Kidney (tissue), 13 donors: ENCODE measurements at regions not wholly inside any gene's neighbourhood (a gene's known extent, or its start where the extent isn't known, plus 50 kb on each side); places are given as distances from the start of the nearest gene placed in this dataset.

Source experiments
- DNase-seq, 5 donors: peaks; one replicate each; pipeline ENCODE4 v3.0.0-alpha.2; 2013 to 2020
- FAIRE-seq: peaks from 2 replicates; lab custom pipeline; 2012; peaks lifted over from hg19 to GRCh38; lab: Jason Lieb, UNC
- H3K27ac ChIP-seq, 2 donors: one replicate each; pipeline ENCODE4 v1.7.0; 2013; ENCODE audit warnings: low read depth in 2 of 2, low read length in 2 of 2, inconsistent platforms in 1 of 2
- H3K27me3 ChIP-seq: one replicate; pipeline ENCODE4 v1.7.1; 2013; ENCODE audit warnings: low read length, inconsistent platforms; ENCODE audit not compliant: control insufficient read depth, insufficient read depth
- H3K36me3 ChIP-seq, 3 donors: one replicate each; pipeline versions ENCODE4 v1.7.0 to v1.7.1; 2013; ENCODE audit warnings: low read length in 3 of 3, control low read depth in 1 of 3, inconsistent platforms in 1 of 3; ENCODE audit not compliant: insufficient read depth in 3 of 3, control insufficient read depth in 2 of 3
- H3K4me1 ChIP-seq, 3 donors: one replicate each; pipeline versions ENCODE4 v1.7.0 to v1.7.1; 2013; ENCODE audit warnings: low read length in 3 of 3, inconsistent platforms in 1 of 3, low read depth in 1 of 3; ENCODE audit not compliant: control insufficient read depth in 2 of 3, insufficient read depth in 2 of 3
- H3K4me3 ChIP-seq, 3 donors: one replicate each; pipeline versions ENCODE4 v1.7.0 to v1.8.1; 2013; ENCODE audit warnings: low read length in 3 of 3, control low read depth in 1 of 3, inconsistent platforms in 1 of 3
- H3K9ac ChIP-seq, 3 donors: one replicate each; pipeline versions ENCODE4 v1.7.0 to v1.7.1; 2013; ENCODE audit warnings: low read length in 3 of 3, control low read depth in 1 of 3, inconsistent platforms in 1 of 3
- H3K9me3 ChIP-seq, 3 donors: one replicate each; pipeline versions ENCODE4 v1.7.0 to v1.7.1; 2013; ENCODE audit warnings: low read length in 3 of 3, control low read depth in 1 of 3, inconsistent platforms in 1 of 3; ENCODE audit not compliant: control insufficient read depth in 2 of 3, insufficient read depth in 1 of 3
- intact Hi-C: fragments of 100-400 bp; cut with DNase I; formaldehyde crosslinking; loops from one replicate; pipeline ENCODE4 v1.11.1; 2022
- TF ChIP-seq, protein P1 (sequence below): IDR thresholded peaks from 3 replicates; pipeline ENCODE4 v1.5.1; 2012; ENCODE audit warnings: mild to moderate bottlenecking, moderate library complexity, borderline replicate concordance; ENCODE audit not compliant: insufficient read depth; ENCODE audit errors: extremely low read depth
- donor health status: control.
- donor health status: control.
- donor health status: control.
- donor health status: control.
- donor health status: control.
- donor health status: DM: yes; HTN: yes; CAD: no.
- donor health status: Normal renal cell carcinoma (clear cell type).

DNA sequence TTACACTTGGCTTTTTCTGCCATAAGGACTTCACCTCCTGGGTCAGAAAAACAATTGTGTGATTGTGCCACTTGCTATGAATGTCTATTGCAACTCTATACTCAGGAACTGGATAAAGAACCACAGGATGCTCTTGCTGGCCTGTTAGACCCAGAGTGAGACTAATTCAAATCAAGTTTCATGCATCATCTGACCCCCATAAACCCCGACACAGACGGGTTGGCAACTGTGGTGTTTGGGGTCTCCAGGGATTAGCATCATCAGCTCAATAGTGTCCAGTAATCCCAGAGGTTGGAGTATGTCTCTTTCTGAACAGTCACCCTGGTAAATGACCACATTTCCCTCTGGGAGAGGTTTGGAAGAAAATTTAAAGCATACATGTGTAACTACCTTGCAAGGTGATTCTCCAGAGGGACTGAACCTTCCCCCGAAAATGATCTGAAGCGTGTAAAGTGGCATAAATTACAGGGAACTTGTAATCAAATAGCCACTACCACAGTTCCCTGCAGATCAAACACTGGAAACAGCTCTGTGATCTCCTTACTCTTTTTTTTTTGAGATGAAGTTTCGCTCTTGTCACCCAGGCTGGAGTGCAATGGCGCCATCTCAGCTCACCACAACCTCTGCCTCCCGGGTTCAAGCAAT is 1097.6 kb downstream of the TBC1D22A start:
- no peak for FAIRE-seq

DNA sequence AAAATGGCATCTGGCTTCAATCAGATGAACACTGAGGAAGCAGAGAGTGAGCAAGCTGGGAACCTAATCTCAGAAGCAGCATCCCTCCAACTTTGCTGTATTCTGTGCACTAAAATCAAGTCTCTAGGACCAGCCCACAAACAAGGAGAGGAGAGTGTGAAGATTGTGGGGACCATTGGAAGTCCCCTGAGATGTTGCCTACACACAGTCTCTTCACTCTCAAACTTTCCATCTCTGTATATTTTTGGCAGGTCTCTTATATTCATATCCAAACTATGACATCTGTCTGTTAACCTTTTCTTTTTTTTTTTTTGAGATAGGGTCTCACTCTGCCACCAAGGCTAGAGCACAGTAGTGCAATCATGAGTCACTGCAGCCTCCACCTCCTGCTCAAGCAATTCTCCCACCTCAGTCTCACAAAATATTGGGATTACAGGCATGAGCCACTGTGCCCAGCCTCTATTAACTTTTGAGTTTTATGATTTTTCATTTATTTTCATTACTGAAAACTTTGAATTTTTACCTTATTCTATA is 1096.4 kb downstream of the TBC1D22A start:
- Histone ChIP-seq H3K4me3 (no peak overlapping the region), H3K27ac (no peak overlapping the region)

More for the DNA sequence above, 1097.6 kb downstream of the TBC1D22A start:
- DNase-seq, result peak in 3 of 5 donors; percentile 59 to 85 (median 77)
- Histone ChIP-seq H3K27me3 (no peaks in the 10 kb centered on the region), H3K27ac (no peak overlapping the region), H3K4me3 (no peak overlapping the region), H3K36me3 (no peaks in the 10 kb centered on the region), H3K9me3 (peaks cover 0 to 2% (median 0%) of the 10 kb centered on the region in 3 donors), H3K9ac (no peak overlapping the region), H3K4me1 (no peaks in the 10 kb centered on the region)
- TF ChIP-seq, protein P1, sequence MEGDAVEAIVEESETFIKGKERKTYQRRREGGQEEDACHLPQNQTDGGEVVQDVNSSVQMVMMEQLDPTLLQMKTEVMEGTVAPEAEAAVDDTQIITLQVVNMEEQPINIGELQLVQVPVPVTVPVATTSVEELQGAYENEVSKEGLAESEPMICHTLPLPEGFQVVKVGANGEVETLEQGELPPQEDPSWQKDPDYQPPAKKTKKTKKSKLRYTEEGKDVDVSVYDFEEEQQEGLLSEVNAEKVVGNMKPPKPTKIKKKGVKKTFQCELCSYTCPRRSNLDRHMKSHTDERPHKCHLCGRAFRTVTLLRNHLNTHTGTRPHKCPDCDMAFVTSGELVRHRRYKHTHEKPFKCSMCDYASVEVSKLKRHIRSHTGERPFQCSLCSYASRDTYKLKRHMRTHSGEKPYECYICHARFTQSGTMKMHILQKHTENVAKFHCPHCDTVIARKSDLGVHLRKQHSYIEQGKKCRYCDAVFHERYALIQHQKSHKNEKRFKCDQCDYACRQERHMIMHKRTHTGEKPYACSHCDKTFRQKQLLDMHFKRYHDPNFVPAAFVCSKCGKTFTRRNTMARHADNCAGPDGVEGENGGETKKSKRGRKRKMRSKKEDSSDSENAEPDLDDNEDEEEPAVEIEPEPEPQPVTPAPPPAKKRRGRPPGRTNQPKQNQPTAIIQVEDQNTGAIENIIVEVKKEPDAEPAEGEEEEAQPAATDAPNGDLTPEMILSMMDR, result no peak
- intact Hi-C loops, result no loop called here

DNA sequence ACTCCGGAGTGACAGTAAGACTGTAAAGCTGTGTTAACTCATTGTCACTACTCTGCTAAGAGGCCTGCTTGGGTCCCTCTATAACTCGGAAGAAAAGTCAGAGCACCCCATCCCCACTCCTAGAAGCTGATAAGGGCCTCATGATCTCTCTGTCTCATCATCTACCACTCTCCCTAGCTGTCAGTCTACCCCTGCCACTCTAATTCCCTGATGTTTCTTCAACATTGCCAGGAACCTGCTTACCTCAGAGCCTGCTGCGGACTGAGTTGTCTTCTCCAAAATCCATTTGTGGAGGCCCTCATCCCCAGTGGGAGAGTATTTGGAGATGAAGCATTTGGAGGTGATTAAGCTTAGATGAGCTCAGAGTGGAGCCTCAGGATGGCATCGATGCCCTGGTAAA is 1092.2 kb downstream of the TBC1D22A start:
- TF ChIP-seq, protein P1, result no peak
- Histone ChIP-seq H3K36me3 (no peaks in the 10 kb centered on the region), H3K9me3 (peaks cover 0 to 2% (median 0%) of the 10 kb centered on the region in 3 donors), H3K4me3 (no peak overlapping the region), H3K27ac (no peak overlapping the region), H3K27me3 (peaks cover 3% of the 10 kb centered on the region), H3K9ac (no peak overlapping the region), H3K4me1 (no peaks in the 10 kb centered on the region)
- intact Hi-C loops, result no loop called here
- no peak for FAIRE-seq
- DNase-seq, result no peak

More for the DNA sequence above, 1096.4 kb downstream of the TBC1D22A start:
- Histone ChIP-seq H3K4me1 (no peaks in the 10 kb centered on the region), H3K9me3 (peaks cover 0 to 2% (median 0%) of the 10 kb centered on the region in 3 donors), H3K27me3 (no peaks in the 10 kb centered on the region), H3K36me3 (no peaks in the 10 kb centered on the region), H3K9ac (no peak overlapping the region)
- FAIRE-seq (no peak), DNase-seq (no peak)
- TF ChIP-seq, protein P1, result no peak
- intact Hi-C loops, result no loop called here
